GM19239 (cell line): ENCODE measurements at regions not wholly inside any gene's neighbourhood (a gene's known extent, or its start where the extent isn't known, plus 50 kb on each side); places are given as distances from the start of the nearest gene placed in this dataset.

Experiments
- DNase-seq: peaks from one replicate; pipeline ENCODE4 v3.0.0; 2011; ENCODE audit warnings: low spot score; ENCODE audit not compliant: insufficient read length
- FAIRE-seq: peaks from 2 replicates; lab custom pipeline; 2011; peaks lifted over from hg19 to GRCh38; lab: Jason Lieb, UNC

- no peak for DNase-seq
Measured at GRCh38 chr22:27220339-27220738, 563.0 kb downstream of the MIAT start.

GRCh38 chr22:27222178-27222577 is 564.8 kb downstream of the MIAT start:
- no peak for DNase-seq
- no peak for FAIRE-seq

More at GRCh38 chr22:27220339-27220738, 563.0 kb downstream of the MIAT start:
- no peak for FAIRE-seq

- no peak for FAIRE-seq
- DNase-seq = no peak
Measured at GRCh38 chr22:27223317-27224177, 566.2 kb downstream of the MIAT start.

GRCh38 chr22:27224485-27225374 is 567.3 kb downstream of the MIAT start:
- no peak for FAIRE-seq
- no peak for DNase-seq

- DNase-seq = no peak
- no peak for FAIRE-seq
Measured at GRCh38 chr22:27226666-27227065, 569.3 kb downstream of the MIAT start.

- DNase-seq (no peak), FAIRE-seq (no peak)
Measured at GRCh38 chr22:27228771-27229170, 571.4 kb downstream of the MIAT start.

GRCh38 chr22:27230189-27230588 is 571.4 kb downstream of the MN1 start:
- DNase-seq (no peak), FAIRE-seq (no peak)

GRCh38 chr22:27231266-27231665 is 570.3 kb downstream of the MN1 start:
- FAIRE-seq (no peak), DNase-seq (no peak)

GRCh38 chr22:27232077-27232476 is 569.5 kb downstream of the MN1 start:
- no peak for FAIRE-seq
- DNase-seq = no peak

GRCh38 chr22:27237080-27237741 is 564.3 kb downstream of the MN1 start:
- no peak for FAIRE-seq

GRCh38 chr22:27238935-27239510 is 562.5 kb downstream of the MN1 start:
- DNase-seq (no peak), FAIRE-seq (no peak)

More at GRCh38 chr22:27237080-27237741, 564.3 kb downstream of the MN1 start:
- no peak for DNase-seq

- FAIRE-seq = no peak
- no peak for DNase-seq
Measured at GRCh38 chr22:27239520-27239919, 562.0 kb downstream of the MN1 start.

- FAIRE-seq = no peak
- DNase-seq = no peak
Measured at GRCh38 chr22:27240298-27241075, 561.1 kb downstream of the MN1 start.

- DNase-seq (no peak), FAIRE-seq (no peak)
Measured at GRCh38 chr22:27241430-27242321, 559.9 kb downstream of the MN1 start.

- no peak for FAIRE-seq
- DNase-seq = no peak
Measured at GRCh38 chr22:27242474-27242873, 559.1 kb downstream of the MN1 start.

- FAIRE-seq (no peak), DNase-seq (no peak)
Measured at GRCh38 chr22:27242917-27243589, 558.5 kb downstream of the MN1 start.

- DNase-seq (no peak), FAIRE-seq (no peak)
Measured at GRCh38 chr22:27244328-27244727, 557.2 kb downstream of the MN1 start.

- DNase-seq (no peak), FAIRE-seq (no peak)
Measured at GRCh38 chr22:27245056-27245455, 556.5 kb downstream of the MN1 start.
